ENCODE measurements at regions not wholly inside any gene's neighbourhood (a gene's known extent, or its start where the extent isn't known, plus 50 kb on each side); places are given as distances from the start of the nearest gene placed in this dataset.

GRCh38 chr7:41037691-41038090, 665.2 kb downstream of the INHBA start:
- no peak for DNase-seq (ENCODE audit: low spot score)
- Histone ChIP-seq H3K4me3 (ENCODE audit: low read depth in 1 of 3, low read length in 3 of 3) (no peak overlapping the region), H3K4me1 (ENCODE audit: control insufficient read depth in 4 of 4, insufficient read depth in 4 of 4, low read length in 3 of 4) (no peaks in the 10 kb centered on the region), H3K27me3 (ENCODE audit: control insufficient read depth in 4 of 4, insufficient read depth in 4 of 4, low read length in 3 of 4) (no peaks in the 10 kb centered on the region), H3K9me3 (ENCODE audit: control insufficient read depth in 4 of 4, low read length in 3 of 4) (no peaks in the 10 kb centered on the region), H3K9ac (ENCODE audit: low read depth in 1 of 2, low read length in 2 of 2) (no peak overlapping the region), H3K27ac (ENCODE audit: low read depth in 1 of 2, low read length in 2 of 2) (no peak overlapping the region), H3K36me3 (ENCODE audit: control insufficient read depth in 4 of 4, insufficient read depth in 3 of 4, low read depth in 1 of 4, low read length in 3 of 4) (no peaks in the 10 kb centered on the region)
- no peak for TF ChIP-seq RXRA (IDR thresholded peaks at IDR 0.05)
- TF ChIP-seq, protein P1, sequence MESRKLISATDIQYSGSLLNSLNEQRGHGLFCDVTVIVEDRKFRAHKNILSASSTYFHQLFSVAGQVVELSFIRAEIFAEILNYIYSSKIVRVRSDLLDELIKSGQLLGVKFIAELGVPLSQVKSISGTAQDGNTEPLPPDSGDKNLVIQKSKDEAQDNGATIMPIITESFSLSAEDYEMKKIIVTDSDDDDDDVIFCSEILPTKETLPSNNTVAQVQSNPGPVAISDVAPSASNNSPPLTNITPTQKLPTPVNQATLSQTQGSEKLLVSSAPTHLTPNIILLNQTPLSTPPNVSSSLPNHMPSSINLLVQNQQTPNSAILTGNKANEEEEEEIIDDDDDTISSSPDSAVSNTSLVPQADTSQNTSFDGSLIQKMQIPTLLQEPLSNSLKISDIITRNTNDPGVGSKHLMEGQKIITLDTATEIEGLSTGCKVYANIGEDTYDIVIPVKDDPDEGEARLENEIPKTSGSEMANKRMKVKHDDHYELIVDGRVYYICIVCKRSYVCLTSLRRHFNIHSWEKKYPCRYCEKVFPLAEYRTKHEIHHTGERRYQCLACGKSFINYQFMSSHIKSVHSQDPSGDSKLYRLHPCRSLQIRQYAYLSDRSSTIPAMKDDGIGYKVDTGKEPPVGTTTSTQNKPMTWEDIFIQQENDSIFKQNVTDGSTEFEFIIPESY (IDR thresholded peaks at IDR 0.05): no peak
- TF ChIP-seq FOXA2 (IDR thresholded peaks at IDR 0.05): no peak
- TF ChIP-seq, protein P2, sequence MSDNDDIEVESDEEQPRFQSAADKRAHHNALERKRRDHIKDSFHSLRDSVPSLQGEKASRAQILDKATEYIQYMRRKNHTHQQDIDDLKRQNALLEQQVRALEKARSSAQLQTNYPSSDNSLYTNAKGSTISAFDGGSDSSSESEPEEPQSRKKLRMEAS (IDR thresholded peaks at IDR 0.05): no peak
- 94% methylated on average over 5 of the region's 5 CpGs for WGBS

DNA sequence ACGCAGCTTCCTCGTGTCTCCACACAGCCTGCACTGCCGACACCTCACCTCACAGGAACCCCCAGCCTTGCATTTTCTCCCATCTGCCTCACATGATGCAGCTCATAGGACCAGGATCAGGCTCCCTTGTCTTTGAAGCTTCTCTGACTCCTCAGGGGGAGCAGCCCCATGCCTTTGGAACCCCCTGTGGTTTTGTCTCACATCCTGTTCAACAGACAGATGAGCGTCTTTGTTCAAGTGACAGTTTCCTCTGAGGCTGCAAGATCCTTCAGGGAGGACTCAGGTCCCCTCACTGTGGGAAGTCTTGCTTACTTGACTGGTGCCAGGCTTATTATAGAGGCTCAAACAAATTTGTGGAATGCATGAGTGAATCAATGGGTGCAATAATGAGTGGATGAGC, 667.1 kb downstream of the INHBA start:
- Histone ChIP-seq H3K4me3 (ENCODE audit: low read depth in 1 of 3, low read length in 3 of 3) (no peak overlapping the region), H3K27me3 (ENCODE audit: control insufficient read depth in 4 of 4, insufficient read depth in 4 of 4, low read length in 3 of 4) (no peaks in the 10 kb centered on the region), H3K9ac (ENCODE audit: low read depth in 1 of 2, low read length in 2 of 2) (no peak overlapping the region), H3K4me1 (ENCODE audit: control insufficient read depth in 4 of 4, insufficient read depth in 4 of 4, low read length in 3 of 4) (no peaks in the 10 kb centered on the region), H3K27ac (ENCODE audit: low read depth in 1 of 2, low read length in 2 of 2) (no peak overlapping the region), H3K36me3 (ENCODE audit: control insufficient read depth in 4 of 4, insufficient read depth in 3 of 4, low read depth in 1 of 4, low read length in 3 of 4) (no peaks in the 10 kb centered on the region), H3K9me3 (ENCODE audit: control insufficient read depth in 4 of 4, low read length in 3 of 4) (no peaks in the 10 kb centered on the region)
- WGBS: 79% methylated on average over 4 of the region's 4 CpGs
- TF ChIP-seq CTCF (IDR thresholded peaks at IDR 0.05; ENCODE audit: low read depth, low read length, missing input control): no peak
- TF ChIP-seq NR2F2 (IDR thresholded peaks at IDR 0.05): no peak
- no peak for TF ChIP-seq GABPA (IDR thresholded peaks at IDR 0.05 in 1 of 2, conservative IDR thresholded peaks at IDR 0.05 in 1 of 2)
- no peak for TF ChIP-seq JUND (IDR thresholded peaks at IDR 0.05)
- no peak for TF ChIP-seq YY1 (IDR thresholded peaks at IDR 0.05)
- TF ChIP-seq, protein P3, sequence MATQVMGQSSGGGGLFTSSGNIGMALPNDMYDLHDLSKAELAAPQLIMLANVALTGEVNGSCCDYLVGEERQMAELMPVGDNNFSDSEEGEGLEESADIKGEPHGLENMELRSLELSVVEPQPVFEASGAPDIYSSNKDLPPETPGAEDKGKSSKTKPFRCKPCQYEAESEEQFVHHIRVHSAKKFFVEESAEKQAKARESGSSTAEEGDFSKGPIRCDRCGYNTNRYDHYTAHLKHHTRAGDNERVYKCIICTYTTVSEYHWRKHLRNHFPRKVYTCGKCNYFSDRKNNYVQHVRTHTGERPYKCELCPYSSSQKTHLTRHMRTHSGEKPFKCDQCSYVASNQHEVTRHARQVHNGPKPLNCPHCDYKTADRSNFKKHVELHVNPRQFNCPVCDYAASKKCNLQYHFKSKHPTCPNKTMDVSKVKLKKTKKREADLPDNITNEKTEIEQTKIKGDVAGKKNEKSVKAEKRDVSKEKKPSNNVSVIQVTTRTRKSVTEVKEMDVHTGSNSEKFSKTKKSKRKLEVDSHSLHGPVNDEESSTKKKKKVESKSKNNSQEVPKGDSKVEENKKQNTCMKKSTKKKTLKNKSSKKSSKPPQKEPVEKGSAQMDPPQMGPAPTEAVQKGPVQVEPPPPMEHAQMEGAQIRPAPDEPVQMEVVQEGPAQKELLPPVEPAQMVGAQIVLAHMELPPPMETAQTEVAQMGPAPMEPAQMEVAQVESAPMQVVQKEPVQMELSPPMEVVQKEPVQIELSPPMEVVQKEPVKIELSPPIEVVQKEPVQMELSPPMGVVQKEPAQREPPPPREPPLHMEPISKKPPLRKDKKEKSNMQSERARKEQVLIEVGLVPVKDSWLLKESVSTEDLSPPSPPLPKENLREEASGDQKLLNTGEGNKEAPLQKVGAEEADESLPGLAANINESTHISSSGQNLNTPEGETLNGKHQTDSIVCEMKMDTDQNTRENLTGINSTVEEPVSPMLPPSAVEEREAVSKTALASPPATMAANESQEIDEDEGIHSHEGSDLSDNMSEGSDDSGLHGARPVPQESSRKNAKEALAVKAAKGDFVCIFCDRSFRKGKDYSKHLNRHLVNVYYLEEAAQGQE (IDR thresholded peaks at IDR 0.05): no peak
- no peak for TF ChIP-seq SP1 (IDR thresholded peaks at IDR 0.05)
- no peak for TF ChIP-seq RAD21 (IDR thresholded peaks at IDR 0.05)
- no peak for TF ChIP-seq RXRA (IDR thresholded peaks at IDR 0.05)
- TF ChIP-seq FOXA1 (IDR thresholded peaks at IDR 0.05): no peak
- TF ChIP-seq HNF4A (conservative IDR thresholded peaks at IDR 0.05): no peak
- TF ChIP-seq, protein P1 (IDR thresholded peaks at IDR 0.05): no peak
- TF ChIP-seq EGR1 (IDR thresholded peaks at IDR 0.05; ENCODE audit: low read depth in 2 of 2): no peak
- TF ChIP-seq FOXA2 (IDR thresholded peaks at IDR 0.05): no peak
- TF ChIP-seq ATF3 (IDR thresholded peaks at IDR 0.05): no peak
- no peak for TF ChIP-seq TAF1 (conservative IDR thresholded peaks at IDR 0.05)
- no peak for DNase-seq (ENCODE audit: low spot score)

Data from liver (tissue), 8 donors.